GM18868 (cell line): ENCODE measurements at regions not wholly inside any gene's neighbourhood (a gene's known extent, or its start where the extent isn't known, plus 50 kb on each side); places are given as distances from the start of the nearest gene placed in this dataset.
"Not testable (repeated sequence)": the region's sequence is repeated elsewhere in the genome, so short reads cannot be mapped to it uniquely, and the experiment has no call there.

Experiments
- ATAC-seq: cut with Tn5 transposase; IDR thresholded peaks from one replicate; pipeline ENCODE4 v1.9.1; 2021; ENCODE audit warnings: mild to moderate bottlenecking, moderate library complexity; ENCODE audit not compliant: unreplicated experiment

DNA sequence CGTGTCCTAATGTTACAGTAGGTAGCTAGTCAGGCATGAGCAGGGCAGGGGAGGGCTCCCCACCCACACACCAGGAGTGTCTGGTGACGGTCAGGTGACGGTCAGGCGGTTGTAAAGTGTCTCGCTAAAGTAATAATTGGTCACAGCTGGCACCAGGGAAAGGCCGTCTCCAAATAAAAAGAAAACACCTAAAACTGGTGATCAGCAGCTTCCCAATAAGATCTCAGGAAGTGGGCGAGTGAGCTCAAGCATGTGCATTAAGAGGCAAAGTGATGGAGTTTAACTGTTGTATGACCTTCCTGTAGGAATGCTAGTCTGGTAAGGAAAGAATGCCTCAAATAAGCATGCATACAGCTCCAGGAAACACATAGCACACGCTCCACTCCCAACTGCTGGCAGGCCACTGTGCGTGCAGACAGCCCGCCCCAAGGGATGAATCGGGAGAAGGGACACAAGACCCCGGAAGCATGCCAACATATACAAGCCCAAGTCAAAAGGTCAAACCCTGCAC lies 177.1 kb downstream of the RNF144A start:
- ATAC-seq = no peak

DNA sequence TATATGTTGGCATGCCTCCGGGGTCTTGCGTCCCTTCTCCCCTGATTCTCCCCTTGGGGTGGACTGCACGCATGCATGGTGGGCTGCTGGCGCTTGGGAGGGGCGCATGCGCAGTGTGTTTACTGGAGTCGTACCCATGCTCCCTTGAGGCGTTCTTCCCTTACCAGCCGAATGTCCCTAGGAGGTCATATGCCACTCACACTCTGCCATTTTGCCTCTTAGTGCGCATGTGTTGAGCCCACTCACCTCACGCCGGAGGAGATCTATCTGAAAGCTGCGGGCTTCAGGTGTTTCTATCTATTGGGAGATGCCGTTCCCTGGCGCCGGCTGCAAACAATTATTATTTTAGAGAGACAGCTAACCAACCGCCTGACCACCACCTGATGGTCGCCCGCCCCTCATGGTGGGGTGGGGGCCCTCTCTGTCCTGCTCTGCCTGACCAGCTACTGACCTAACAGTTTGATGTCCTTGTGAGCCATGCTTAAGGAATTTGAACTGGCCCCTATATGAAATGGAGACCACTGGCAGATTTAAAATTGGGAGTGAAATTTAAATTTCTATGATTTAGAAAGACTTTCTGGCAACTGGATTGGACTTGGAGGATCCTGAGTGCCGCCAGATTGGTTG lies 179.6 kb downstream of the RNF144A start:
- peak; percentile 2 for ATAC-seq

DNA sequence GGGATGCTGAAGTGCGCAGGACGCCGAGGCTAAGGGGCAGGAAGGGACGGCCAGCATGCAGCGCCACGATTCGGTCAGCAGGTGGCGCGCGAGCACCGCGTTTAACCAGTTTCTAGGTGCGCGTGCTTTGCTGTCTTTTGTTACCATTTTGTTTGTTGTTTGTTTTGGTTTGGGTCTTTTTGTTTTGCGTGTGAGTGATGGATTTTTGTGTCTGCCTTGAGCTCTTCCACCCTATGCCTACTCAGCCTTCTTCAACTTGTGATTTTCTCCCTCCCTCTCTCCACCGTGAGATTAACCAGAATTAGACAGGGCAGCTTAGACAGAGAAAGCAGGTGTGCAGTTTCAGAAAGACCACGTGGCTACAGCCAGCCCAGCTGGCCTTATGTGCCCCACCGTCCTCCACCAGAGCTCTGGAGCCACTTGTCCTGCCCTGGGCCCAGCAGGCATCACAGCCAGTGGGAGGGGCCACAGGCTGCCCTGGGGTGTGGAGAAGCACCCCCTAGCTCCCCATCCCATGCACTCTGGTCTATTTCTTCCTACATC lies 180.2 kb downstream of the RNF144A start:
- ATAC-seq = peak; percentile 90

DNA sequence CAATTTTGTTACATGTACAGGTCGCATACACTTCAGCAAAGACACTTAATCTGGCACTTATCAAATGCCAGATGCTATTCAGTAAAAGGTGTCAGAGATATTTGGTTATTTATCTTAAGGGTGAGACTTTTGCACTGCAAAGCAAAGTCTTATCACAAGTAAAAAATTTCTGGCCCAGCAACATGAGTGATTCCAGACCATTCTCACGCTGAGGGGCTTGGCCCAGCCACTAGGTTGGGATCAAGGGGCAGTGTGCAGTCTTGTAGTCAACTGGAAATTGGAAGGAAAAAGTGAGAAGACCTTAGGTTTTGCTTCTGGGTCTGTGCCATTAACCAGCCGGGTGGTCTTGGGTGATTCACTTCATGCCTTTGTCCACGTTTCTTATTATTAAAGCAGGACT lies 181.6 kb downstream of the RNF144A start:
- no peak for ATAC-seq

- ATAC-seq = not testable (repeated sequence)
These were observed 182.5 kb downstream of the RNF144A start for GRCh38 chr2:7099687-7100086.

DNA sequence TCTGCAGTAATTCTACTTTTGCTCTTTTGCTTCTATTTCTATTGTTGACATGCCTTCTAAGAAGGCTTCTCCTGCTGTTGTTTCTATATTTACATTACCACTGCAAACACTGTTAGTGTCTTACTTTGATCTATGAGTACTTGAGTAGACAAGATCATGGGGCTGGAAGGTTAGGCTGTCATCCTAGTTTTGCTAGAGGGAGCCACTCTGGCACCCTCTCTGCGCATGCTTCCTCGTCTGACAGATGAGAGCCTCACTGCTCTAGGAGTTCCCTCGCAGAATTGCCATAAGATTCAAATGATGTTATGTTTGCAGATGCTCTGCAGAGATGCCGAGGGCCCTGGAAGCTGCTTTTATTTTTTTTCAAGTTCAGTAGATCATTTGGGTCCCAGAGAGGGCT lies 185.6 kb downstream of the RNF144A start:
- no peak for ATAC-seq

DNA sequence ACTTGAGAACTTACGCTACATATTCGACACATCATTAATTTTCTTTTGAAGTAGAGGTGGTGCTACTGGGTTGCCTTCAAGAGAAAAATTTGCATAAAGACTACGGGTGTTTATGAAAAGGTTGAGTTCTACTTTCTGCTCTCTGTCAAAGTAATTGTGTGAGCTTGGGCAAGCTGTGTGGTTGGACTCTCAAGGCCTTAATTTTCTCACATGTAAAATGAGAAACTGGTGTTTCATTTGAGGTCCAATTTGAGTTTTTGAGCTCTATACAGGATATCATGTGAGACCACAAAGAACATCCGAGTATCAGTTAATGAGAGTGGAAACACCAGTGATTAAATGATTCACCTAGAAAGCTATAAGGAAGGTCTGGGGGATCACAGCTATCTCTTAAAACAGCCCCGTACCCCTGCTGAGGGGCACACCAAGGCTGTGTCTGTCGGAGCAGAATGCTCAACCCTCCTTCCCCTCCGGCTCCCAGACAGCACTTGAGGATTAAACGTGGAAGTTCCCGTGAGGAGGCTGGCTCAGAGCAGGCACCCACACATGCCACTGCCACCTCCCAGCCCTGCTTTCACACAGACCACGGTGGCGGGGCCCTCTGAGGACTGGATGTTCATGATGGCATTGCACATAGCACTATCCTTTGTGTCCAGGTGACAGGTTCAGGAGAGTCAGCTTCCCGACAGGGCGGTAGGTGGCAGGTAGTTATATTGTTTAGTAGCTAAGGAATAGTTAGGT lies 191.8 kb downstream of the RNF144A start:
- no peak for ATAC-seq

- ATAC-seq = no peak
These were observed 192.3 kb downstream of the RNF144A start for GRCh38 chr2:7109533-7109885.

DNA sequence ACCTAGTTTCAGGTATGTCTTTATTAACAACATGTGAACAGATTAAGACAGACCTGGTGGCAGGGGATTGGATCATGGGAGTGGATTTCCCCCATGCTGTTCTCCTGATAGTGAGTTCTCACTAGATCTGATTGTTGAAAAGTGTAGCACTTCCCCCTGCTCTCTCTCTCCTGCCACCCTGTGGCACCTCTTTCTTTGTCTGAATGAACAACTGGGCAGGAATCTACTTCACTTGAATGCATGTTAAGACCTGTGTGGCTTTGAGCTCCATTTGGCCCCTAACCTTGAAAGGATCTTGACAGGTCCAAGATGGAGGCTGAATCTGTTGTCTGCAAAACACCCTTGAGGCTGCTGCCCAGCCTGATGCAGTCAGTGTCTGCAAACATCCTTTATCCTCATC lies 194.4 kb downstream of the RNF144A start:
- ATAC-seq = peak; percentile 58

DNA sequence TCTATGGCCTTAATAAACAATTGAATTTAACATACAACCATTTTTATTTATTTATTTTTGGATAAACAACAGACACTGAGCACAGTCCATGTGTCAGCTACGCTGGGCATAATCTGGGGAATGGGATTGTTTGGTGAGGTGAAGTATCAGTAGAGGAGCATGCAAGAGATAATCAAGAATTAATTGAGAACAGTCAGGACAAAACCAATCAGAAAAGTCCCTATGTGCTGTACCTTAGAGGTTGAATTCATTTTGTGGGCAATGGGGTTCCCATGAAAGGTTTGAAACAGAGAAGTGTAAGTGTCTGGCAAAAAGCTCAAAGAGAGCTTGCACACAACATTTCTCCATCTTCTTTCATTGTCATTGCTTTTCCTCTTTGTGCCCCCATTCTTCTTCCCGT lies 198.2 kb downstream of the RNF144A start:
- ATAC-seq = no peak

GRCh38 chr2:7115906-7116305 lies 198.7 kb downstream of the RNF144A start:
- no peak for ATAC-seq

DNA sequence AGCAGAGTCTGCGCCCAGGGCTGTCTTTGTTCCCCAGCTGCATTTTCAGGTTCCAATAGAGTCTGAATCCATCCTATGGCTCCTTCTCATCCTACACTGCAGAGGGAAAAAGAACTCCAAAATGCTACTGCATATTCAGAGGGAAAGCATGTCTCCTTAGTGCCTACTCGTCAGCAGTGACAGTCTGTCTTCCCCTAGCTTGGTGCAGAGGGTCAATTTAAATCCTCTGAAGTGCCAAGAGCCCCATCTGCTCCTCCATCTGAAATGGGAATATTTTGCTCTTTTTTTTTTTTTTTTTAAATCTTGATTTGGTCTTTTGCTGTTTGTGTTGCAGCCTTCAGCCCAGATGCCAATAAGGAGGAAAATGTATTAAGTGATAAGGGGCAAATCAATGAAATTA lies 199.3 kb downstream of the RNF144A start:
- ATAC-seq = no peak

GRCh38 chr2:7117076-7117475 lies 199.9 kb downstream of the RNF144A start:
- ATAC-seq = no peak

- ATAC-seq = no peak
These were observed 201.5 kb downstream of the RNF144A start for GRCh38 chr2:7118606-7119131.

DNA sequence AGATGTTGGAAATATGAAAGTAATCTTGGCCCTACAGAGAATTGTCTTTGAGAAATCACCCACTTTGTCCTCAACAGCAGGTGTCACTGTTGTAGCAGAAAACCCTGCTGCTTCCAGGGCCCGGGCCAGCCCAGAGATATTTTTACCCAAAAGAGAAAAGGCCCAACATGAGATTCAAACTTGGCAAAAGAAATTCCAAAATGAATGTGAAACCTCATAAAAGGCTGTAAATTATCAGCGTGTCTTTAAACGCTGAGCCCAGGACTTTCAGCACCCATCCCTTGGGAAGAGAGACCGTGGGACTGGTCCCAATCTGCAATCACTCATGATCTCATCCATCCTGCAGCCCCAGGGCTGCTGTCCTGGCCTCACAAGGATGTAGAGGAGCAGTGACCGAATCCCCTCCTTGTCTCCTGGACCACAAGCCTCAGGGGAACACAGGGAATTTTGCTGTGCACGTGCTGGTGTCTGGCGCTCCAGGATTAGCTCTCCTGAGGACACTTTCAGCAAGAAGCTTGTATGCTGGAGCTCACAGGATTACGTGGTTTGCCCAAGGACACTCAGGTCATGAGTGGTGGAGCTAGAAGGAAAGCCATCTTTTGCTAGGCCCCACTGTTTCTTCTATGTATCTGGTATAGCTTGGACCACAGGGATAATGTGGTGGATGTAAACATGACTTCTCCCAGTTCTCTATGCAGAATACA lies 202.1 kb downstream of the RNF144A start:
- ATAC-seq = no peak

- ATAC-seq = no peak
These were observed 204.6 kb downstream of the RNF144A start for GRCh38 chr2:7121851-7122250.

DNA sequence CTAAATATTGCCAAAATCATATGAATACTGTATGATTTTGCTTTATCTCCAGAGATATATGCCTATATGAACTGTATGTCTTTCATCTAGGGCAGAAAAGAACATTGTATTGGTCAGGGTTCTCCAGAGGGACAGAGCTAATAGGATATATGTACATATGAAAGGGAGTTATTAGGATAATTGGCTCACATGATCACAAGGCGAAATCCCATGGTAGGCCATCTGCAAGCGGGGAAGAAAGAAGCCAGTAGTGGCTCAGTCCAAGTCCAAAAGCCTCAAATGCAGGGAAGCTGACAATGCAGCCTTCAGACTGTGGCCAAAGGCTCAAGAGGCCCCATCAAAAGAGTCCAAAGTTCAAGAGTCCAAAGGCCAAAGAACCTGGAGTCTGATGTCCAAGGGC lies 209.9 kb downstream of the RNF144A start:
- ATAC-seq = no peak

DNA sequence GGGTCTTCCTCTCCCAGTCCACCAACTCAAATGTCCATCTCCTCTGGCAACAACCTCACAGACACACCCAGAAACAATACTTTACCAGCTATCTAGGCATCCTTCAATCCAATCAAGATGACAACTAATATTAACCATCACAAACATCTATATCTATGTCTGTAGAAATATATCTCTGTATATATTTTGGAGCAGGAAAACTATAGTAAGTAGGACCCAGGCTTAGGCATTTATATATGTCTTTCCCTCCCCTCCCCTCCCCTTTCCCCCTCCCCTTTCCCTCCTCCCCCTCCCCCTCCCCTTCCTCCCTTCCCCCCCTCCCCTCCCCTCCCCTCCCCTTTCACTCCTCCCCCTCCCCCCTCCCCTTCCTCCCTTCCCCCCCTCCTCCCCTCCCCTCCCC lies 210.5 kb downstream of the RNF144A start:
- ATAC-seq = no peak

- no peak for ATAC-seq
These were observed 214.0 kb downstream of the RNF144A start for GRCh38 chr2:7131261-7131660.

DNA sequence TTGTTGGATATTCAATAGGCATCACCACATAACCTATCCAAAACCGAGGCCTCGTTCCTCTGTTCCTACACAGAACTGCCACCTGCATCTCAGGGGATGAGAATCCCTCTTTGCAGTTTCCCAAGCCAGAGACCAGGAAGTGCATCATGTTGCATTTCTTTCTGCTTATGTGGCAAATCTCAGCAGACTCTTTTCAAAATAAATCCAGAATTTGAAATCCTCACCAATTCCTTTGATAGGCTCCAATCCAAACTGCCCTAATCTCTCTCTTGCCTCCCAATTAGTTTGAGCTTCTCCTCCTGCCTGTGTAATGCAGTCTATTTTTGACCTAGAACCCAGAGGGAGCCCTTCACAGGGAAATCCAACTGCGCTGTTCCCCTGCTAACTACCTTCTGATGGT lies 215.5 kb downstream of the RNF144A start:
- no peak for ATAC-seq

DNA sequence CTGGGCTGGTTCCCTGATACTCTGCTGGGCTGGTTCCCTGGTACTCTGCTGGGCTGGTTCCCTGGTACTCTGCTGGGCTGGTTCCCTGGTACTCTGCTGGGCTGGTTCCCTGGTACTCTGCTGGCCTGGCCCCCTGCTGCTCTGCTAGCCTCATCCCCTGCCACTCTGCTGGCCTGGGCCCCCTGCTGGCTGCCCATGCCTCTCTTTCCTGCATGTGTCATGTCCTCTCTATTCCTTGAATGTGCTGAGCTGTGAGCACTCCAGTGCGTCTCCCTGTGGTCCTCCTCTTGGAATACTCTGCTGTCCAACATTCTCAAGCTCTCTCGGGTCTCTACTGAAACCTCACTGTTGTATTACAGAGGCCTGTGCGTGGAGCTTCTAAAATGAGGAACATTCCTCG lies 216.3 kb downstream of the RNF144A start:
- no peak for ATAC-seq
